ENCODE measurements at regions not wholly inside any gene's neighbourhood (a gene's known extent, or its start where the extent isn't known, plus 50 kb on each side); places are given as distances from the start of the nearest gene placed in this dataset.

- peaks cover 16% of the 10 kb centered on the region for H3K4me1 ChIP-seq (ENCODE audit: control insufficient read depth, low read depth, low read length)
- no peak overlapping the region for H3K4me3 ChIP-seq (ENCODE audit: low read length)
- no peak overlapping the region for H3K9ac ChIP-seq (ENCODE audit: low read length)
- no peaks in the 10 kb centered on the region for H3K36me3 ChIP-seq (ENCODE audit: control insufficient read depth, low read depth, low read length)
- H3K9me3 ChIP-seq (ENCODE audit: control insufficient read depth, low read depth, low read length): no peaks in the 10 kb centered on the region
- no peak overlapping the region for H3K27ac ChIP-seq (ENCODE audit: low read length)
- no peaks in the 10 kb centered on the region for H3K27me3 ChIP-seq (ENCODE audit: control insufficient read depth, insufficient read depth, low read length)
Measured at GRCh38 chr3:162742159-162742717, 1245.6 kb downstream of the OTOL1 start.

DNA sequence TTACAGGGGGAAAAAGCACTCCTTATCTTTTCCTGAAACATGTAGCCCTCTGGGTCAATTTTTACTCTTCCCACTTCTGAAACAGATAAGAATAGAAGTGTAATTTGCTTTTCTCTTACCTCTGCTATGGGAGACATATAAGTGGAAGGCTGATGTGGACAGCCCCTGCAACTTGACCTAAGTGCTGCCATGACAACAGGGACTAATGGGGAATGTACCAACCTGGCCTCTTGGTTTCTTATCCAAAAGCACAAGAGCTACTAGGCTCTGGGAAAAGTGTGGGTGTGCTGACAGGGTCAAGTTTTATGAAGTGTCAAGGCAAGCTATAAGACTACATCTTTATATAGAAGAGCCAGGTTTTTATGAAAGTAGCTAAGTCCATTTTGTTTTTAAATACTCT lies 1246.5 kb downstream of the OTOL1 start:
- Histone ChIP-seq H3K9ac (ENCODE audit: low read length) (no peak overlapping the region), H3K4me1 (ENCODE audit: control insufficient read depth, low read depth, low read length) (peaks cover 16% of the 10 kb centered on the region), H3K9me3 (ENCODE audit: control insufficient read depth, low read depth, low read length) (peaks cover 6% of the 10 kb centered on the region), H3K4me3 (ENCODE audit: low read length) (no peak overlapping the region), H3K27me3 (ENCODE audit: control insufficient read depth, insufficient read depth, low read length) (no peaks in the 10 kb centered on the region), H3K27ac (ENCODE audit: low read length) (no peak overlapping the region), H3K36me3 (ENCODE audit: control insufficient read depth, low read depth, low read length) (no peaks in the 10 kb centered on the region)

DNA sequence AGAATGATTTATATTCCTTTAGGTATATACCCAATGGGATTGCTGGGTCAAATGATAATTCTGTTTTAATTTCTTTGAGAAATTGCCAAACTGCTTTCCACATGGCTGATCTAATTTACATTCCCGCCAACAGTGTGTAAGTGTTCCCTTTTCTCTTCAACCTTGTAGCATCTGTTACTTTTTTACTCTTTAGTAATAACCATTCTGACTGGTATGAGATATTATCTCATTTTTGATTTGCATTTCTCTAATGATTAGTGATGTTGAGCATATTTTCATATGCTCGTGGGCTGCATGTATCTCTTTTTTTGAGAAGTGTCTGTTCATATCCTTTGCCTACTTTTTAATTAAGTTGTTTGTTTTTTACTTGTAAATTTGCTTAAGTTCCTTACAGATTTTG lies 1264.2 kb downstream of the OTOL1 start:
- H3K9me3 ChIP-seq (ENCODE audit: control insufficient read depth, low read depth, low read length): peaks cover 2% of the 10 kb centered on the region
- H3K4me3 ChIP-seq (ENCODE audit: low read length): no peak overlapping the region
- no peaks in the 10 kb centered on the region for H3K36me3 ChIP-seq (ENCODE audit: control insufficient read depth, low read depth, low read length)
- no peaks in the 10 kb centered on the region for H3K4me1 ChIP-seq (ENCODE audit: control insufficient read depth, low read depth, low read length)
- no peak overlapping the region for H3K9ac ChIP-seq (ENCODE audit: low read length)
- H3K27me3 ChIP-seq (ENCODE audit: control insufficient read depth, insufficient read depth, low read length): no peaks in the 10 kb centered on the region
- no peak overlapping the region for H3K27ac ChIP-seq (ENCODE audit: low read length)

- H3K27me3 ChIP-seq (ENCODE audit: control insufficient read depth, insufficient read depth, low read length): no peaks in the 10 kb centered on the region
- peaks cover 7% of the 10 kb centered on the region for H3K9me3 ChIP-seq (ENCODE audit: control insufficient read depth, low read depth, low read length)
- no peak overlapping the region for H3K4me3 ChIP-seq (ENCODE audit: low read length)
- H3K4me1 ChIP-seq (ENCODE audit: control insufficient read depth, low read depth, low read length): no peaks in the 10 kb centered on the region
- no peak overlapping the region for H3K27ac ChIP-seq (ENCODE audit: low read length)
- H3K9ac ChIP-seq (ENCODE audit: low read length): no peak overlapping the region
- H3K36me3 ChIP-seq (ENCODE audit: control insufficient read depth, low read depth, low read length): no peaks in the 10 kb centered on the region
Measured at GRCh38 chr3:162764051-162764807, 1267.6 kb downstream of the OTOL1 start.

GRCh38 chr3:162764808-162765071 lies 1268.1 kb downstream of the OTOL1 start:
- no peak overlapping the region for H3K27ac ChIP-seq (ENCODE audit: low read length)
- no peak overlapping the region for H3K9ac ChIP-seq (ENCODE audit: low read length)
- H3K9me3 ChIP-seq (ENCODE audit: control insufficient read depth, low read depth, low read length): peaks cover 7% of the 10 kb centered on the region
- H3K4me3 ChIP-seq (ENCODE audit: low read length): no peak overlapping the region
- no peaks in the 10 kb centered on the region for H3K27me3 ChIP-seq (ENCODE audit: control insufficient read depth, insufficient read depth, low read length)
- H3K36me3 ChIP-seq (ENCODE audit: control insufficient read depth, low read depth, low read length): no peaks in the 10 kb centered on the region
- H3K4me1 ChIP-seq (ENCODE audit: control insufficient read depth, low read depth, low read length): no peaks in the 10 kb centered on the region

DNA sequence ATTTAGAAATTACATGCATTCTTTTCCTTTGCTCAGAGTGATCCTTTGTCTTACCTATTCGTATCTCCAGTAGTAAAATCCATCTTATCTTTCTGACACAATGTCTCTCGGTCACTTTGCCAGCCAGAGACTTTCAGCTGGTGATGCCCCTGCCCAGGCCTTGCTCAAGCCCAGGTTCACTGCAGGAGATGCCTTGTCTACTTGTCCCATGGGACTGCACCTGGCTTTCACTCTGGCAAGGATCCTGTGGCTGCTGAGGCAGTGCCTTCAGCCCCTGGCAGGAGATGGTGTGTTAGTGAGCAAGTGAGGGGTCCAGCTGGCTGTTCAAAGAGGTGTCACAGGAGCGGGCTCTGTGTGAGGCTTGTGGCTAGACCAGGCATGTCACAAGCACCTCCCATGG lies 1268.9 kb downstream of the OTOL1 start:
- Histone ChIP-seq H3K36me3 (ENCODE audit: control insufficient read depth, low read depth, low read length) (no peaks in the 10 kb centered on the region), H3K4me1 (ENCODE audit: control insufficient read depth, low read depth, low read length) (no peaks in the 10 kb centered on the region), H3K27ac (ENCODE audit: low read length) (no peak overlapping the region), H3K4me3 (ENCODE audit: low read length) (no peak overlapping the region), H3K27me3 (ENCODE audit: control insufficient read depth, insufficient read depth, low read length) (no peaks in the 10 kb centered on the region), H3K9me3 (ENCODE audit: control insufficient read depth, low read depth, low read length) (peaks cover 7% of the 10 kb centered on the region), H3K9ac (ENCODE audit: low read length) (no peak overlapping the region)

- Histone ChIP-seq H3K4me3 (ENCODE audit: low read length) (no peak overlapping the region), H3K27ac (ENCODE audit: low read length) (no peak overlapping the region), H3K9me3 (ENCODE audit: control insufficient read depth, low read depth, low read length) (peaks cover 7% of the 10 kb centered on the region), H3K9ac (ENCODE audit: low read length) (no peak overlapping the region), H3K36me3 (ENCODE audit: control insufficient read depth, low read depth, low read length) (no peaks in the 10 kb centered on the region), H3K4me1 (ENCODE audit: control insufficient read depth, low read depth, low read length) (peaks cover 5% of the 10 kb centered on the region), H3K27me3 (ENCODE audit: control insufficient read depth, insufficient read depth, low read length) (no peaks in the 10 kb centered on the region)
Measured at GRCh38 chr3:162769564-162769963, 1273.0 kb downstream of the OTOL1 start.

- Histone ChIP-seq H3K9me3 (ENCODE audit: control insufficient read depth, low read depth, low read length) (peaks cover 7% of the 10 kb centered on the region), H3K27me3 (ENCODE audit: control insufficient read depth, insufficient read depth, low read length) (no peaks in the 10 kb centered on the region), H3K9ac (ENCODE audit: low read length) (no peak overlapping the region), H3K4me1 (ENCODE audit: control insufficient read depth, low read depth, low read length) (peaks cover 14% of the 10 kb centered on the region), H3K36me3 (ENCODE audit: control insufficient read depth, low read depth, low read length) (no peaks in the 10 kb centered on the region), H3K27ac (ENCODE audit: low read length) (no peak overlapping the region), H3K4me3 (ENCODE audit: low read length) (no peak overlapping the region)
Measured at GRCh38 chr3:162770551-162770950, 1273.9 kb downstream of the OTOL1 start.

GRCh38 chr3:162774613-162775100 lies 1278.0 kb downstream of the OTOL1 start:
- no peak overlapping the region for H3K4me3 ChIP-seq (ENCODE audit: low read length)
- H3K27me3 ChIP-seq (ENCODE audit: control insufficient read depth, insufficient read depth, low read length): no peaks in the 10 kb centered on the region
- no peaks in the 10 kb centered on the region for H3K9me3 ChIP-seq (ENCODE audit: control insufficient read depth, low read depth, low read length)
- peaks cover 14% of the 10 kb centered on the region for H3K4me1 ChIP-seq (ENCODE audit: control insufficient read depth, low read depth, low read length)
- no peaks in the 10 kb centered on the region for H3K36me3 ChIP-seq (ENCODE audit: control insufficient read depth, low read depth, low read length)
- no peak overlapping the region for H3K27ac ChIP-seq (ENCODE audit: low read length)
- H3K9ac ChIP-seq (ENCODE audit: low read length): no peak overlapping the region

GRCh38 chr3:162776148-162776547 lies 1279.5 kb downstream of the OTOL1 start:
- H3K27me3 ChIP-seq (ENCODE audit: control insufficient read depth, insufficient read depth, low read length): no peaks in the 10 kb centered on the region
- no peak overlapping the region for H3K27ac ChIP-seq (ENCODE audit: low read length)
- no peak overlapping the region for H3K4me3 ChIP-seq (ENCODE audit: low read length)
- H3K9ac ChIP-seq (ENCODE audit: low read length): no peak overlapping the region
- no peaks in the 10 kb centered on the region for H3K36me3 ChIP-seq (ENCODE audit: control insufficient read depth, low read depth, low read length)
- peaks cover 14% of the 10 kb centered on the region for H3K4me1 ChIP-seq (ENCODE audit: control insufficient read depth, low read depth, low read length)
- no peaks in the 10 kb centered on the region for H3K9me3 ChIP-seq (ENCODE audit: control insufficient read depth, low read depth, low read length)

DNA sequence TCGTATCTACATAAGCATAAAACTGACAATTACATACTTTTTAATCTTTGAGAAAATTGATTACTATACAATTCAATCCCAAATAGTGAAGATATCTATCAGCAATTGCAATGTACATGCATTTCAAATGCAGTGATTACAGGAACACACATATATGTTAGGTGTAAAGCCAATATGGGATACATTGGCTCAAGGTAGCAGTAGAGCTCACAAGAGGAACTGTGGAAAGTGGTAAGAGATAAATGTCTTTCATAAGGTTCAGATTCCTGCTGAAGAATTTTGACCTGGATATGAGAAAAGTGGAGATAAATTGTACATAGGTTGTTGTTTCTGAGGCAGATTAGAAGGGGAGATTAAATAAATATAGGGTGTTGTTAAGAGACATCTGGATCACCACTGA lies 1280.5 kb downstream of the OTOL1 start:
- Histone ChIP-seq H3K9me3 (ENCODE audit: control insufficient read depth, low read depth, low read length) (no peaks in the 10 kb centered on the region), H3K9ac (ENCODE audit: low read length) (no peak overlapping the region), H3K4me3 (ENCODE audit: low read length) (no peak overlapping the region), H3K27me3 (ENCODE audit: control insufficient read depth, insufficient read depth, low read length) (no peaks in the 10 kb centered on the region), H3K4me1 (ENCODE audit: control insufficient read depth, low read depth, low read length) (peaks cover 14% of the 10 kb centered on the region), H3K36me3 (ENCODE audit: control insufficient read depth, low read depth, low read length) (no peaks in the 10 kb centered on the region), H3K27ac (ENCODE audit: low read length) (no peak overlapping the region)

DNA sequence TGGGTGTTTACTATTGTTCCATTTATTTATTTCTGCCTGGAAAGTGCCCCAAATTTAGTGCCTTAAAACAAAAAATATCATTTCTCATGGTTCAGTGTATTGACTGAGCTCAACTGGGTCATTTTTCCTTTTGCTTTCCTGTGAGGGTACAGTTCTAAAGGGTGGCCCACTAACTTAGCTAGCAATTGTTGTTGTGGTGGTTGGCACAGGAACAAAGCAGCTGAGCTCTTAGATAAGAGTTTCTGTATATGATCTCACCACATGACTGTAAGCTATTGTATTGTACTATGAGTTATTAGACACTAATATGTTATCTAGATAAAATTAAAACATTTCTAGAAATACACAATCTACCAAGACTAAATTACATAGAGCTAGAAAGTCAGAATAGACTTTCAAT lies 1283.7 kb downstream of the OTOL1 start:
- Histone ChIP-seq H3K9ac (ENCODE audit: low read length) (no peak overlapping the region), H3K36me3 (ENCODE audit: control insufficient read depth, low read depth, low read length) (no peaks in the 10 kb centered on the region), H3K4me1 (ENCODE audit: control insufficient read depth, low read depth, low read length) (peaks cover 1% of the 10 kb centered on the region), H3K4me3 (ENCODE audit: low read length) (no peak overlapping the region), H3K9me3 (ENCODE audit: control insufficient read depth, low read depth, low read length) (peaks cover 3% of the 10 kb centered on the region), H3K27ac (ENCODE audit: low read length) (no peak overlapping the region), H3K27me3 (ENCODE audit: control insufficient read depth, insufficient read depth, low read length) (no peaks in the 10 kb centered on the region)

All from iPS-18a (cell line).